Fibroblast of skin of abdomen (primary cell): ENCODE measurements at regions not wholly inside any gene's neighbourhood (a gene's known extent, or its start where the extent isn't known, plus 50 kb on each side); places are given as distances from the start of the nearest gene placed in this dataset.
A peak's percentile ranks its signal among the peaks of the same experiment; 100 is the strongest.

ENCODE experiments used
- DNase-seq: peaks from one replicate; pipeline ENCODE4 v3.0.0-alpha.2; 2013

DNA sequence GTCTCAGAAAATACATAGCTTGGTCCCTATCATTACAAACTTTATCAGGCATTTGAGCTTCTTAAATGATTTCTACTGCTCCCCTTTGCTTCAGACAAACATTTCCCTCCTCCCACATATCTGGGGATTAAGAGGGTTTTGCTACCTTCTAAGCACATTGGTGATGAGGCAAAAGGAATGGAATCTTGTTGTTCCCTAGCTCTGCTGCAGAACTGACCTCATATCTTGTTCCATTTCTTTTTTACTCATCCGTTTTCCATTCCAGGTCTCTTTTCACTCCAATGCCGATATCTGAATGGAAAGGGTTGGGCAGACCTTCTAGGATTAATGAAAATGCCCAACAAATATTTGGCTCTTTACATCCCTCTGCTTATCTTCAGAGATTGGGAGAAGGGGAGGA, 444.6 kb downstream of the ZNF608 start:
- DNase-seq: peak; percentile 68

DNA sequence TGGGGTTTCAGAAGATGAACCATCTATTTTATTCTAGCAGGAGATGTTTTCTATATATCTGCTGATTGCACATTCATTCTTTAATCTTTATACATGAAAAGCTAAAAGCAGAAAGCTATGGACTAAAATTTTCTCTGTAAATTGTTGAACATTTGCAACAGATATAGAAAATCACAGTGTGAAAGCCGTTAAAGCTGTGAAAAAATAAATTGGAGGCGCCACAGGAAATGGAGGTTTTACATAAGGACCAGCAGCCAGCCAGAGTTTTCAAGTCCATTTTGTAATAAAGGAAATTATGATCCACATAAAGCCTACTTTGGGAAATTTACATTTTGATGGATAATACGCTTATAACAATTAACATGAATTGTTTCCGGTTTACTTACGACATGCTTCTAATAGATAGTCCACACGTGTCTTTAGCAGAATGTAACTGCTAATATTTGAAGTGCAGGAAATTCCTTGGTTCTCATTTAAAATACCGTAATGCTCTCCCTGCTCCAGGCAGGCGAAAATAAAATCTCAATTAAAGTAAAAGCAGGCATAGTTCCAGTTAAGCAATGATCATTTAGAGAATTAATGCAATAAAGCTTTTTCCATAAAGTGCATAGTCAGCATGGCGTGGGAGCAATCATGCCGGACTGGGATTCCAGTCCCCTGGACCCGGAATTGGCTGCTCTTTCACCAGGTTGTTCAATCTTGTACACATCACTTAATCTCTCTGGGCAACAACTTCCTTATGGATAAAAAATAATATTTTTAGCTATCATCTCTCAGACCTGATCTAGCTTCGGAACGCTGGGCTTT, 445.4 kb downstream of the ZNF608 start:
- DNase-seq: no peak

DNA sequence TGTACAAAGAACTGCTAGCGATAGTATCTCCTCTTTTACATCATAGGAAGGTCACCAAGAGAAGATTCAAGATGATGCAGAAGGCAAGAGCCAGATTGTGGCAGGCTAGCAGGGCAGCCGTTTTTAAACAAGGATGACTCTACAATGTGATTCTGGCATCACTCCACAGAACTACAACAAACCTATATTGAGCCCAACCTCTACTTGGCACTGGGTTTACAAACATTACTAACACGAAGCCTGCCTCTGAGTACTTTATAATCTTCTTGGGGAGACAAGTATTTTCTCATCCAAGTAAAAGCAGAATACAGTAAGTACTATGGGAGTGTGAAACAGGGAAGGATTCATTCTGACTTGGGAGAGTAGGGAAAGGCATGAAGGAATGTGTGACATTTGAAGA, 448.6 kb downstream of the ZNF608 start:
- no peak for DNase-seq

DNA sequence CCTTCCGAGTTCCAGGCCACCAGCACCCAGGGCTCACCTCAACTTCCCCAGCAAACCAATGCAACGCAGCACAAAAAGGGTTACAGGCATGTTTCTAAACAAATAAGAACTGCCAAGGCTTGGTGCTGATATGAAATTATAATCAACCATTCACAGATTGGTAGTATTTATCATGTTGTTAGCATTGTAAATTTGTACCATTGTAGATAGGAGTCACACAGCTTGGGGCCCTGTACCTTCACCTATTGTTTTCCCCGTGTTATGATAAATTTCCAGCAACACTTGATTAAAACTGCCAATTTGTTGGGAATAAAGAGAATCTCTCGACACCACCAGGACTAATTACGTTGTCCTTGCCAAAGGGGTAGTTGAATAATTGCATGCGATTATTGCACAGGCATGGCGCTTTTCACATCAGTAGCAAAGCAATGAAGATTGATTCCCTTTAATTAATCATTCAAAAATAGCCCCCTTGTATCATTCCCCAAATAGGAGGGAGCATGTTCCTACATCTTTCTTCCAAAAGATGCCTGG, 454.1 kb downstream of the ZNF608 start:
- DNase-seq: no peak

DNA sequence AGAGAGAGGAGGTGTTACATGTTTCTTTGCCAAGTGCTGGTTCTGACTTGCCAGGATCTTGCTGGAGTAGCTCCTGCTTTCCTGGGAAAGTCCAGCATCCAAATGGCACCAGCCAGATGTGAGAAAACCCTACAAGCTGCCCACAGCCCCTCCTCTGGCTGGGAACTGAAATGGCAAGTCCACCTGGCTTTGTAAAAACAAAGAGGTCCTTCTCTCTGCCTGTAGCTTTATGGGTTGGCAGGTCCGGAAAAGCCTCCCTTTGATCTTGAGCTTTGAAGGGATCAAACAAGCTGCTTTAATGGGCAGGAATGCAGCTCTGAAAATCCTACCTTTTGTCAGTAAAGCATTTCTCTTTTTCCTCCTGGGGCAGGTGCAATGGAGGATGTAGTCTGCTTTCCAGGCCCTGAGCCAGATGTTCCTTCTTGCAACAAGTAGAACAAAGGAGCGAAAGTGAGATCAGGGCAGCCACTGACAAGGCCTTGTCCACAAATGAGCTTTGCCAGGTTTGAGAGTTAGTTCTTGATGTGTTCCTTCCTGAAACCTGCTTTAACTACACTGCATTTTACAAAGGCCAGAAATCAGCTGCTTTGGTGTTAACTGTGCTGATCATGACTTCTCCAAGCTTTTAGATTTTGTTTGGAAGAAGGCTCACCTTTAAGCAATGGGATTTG, 456.7 kb downstream of the ZNF608 start:
- no peak for DNase-seq

DNA sequence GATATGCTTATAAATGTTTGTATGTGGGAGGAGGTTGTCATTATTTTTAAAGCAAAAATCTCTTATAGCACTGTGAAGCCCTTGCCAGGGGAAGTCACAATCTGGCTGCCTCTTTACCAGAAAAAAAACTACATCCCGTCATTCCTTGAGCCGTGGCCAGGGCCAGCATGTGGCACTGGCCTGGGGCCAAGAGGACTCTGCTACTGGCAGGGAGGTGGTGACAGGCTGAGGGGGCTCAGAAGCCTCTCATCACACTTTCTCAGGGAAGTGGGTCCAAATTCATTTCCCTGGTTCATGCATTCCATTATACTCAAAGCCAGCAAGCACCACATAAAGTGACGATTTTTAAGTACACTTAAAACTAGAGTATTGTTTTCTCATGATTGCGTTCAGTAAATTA, 457.3 kb downstream of the ZNF608 start:
- DNase-seq: no peak

DNA sequence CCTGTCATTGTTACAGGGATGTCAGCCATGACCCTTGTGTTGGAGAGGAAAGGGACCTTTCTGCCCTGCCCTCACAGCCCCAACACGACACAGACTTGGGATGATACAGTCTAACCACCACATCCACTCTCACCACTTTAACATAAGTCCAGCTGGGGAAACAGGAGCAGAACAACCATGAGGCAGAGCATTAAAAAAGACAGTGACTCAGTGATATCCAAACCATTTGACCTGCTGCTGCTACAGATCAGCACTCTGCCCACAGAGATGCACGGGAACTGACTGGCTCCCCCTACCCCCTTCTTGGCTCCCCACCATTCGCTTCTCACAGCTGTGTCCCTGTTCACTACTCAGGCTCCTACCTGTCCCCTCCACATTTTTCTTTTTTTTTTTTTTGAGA, 458.6 kb downstream of the ZNF608 start:
- no peak for DNase-seq

DNA sequence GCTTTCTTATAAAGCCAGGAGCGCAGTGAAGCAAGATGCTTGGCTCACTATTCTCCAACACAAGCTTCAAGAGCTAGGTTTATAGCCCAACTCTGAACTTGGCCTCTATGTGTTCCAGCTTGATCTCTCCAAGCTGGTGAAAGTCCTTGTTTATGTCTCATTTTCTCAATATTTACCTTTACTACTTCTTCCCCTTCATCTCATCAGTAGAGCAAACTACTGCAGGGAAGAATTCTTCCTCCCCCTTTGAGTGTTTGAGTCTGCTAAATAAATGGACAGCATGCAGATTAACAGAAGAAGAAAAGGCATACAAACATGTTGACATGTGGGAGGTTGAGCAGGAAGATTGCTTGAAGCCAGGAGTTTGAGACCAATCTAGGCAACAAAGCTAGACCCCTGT, 460.7 kb downstream of the ZNF608 start:
- no peak for DNase-seq

DNA sequence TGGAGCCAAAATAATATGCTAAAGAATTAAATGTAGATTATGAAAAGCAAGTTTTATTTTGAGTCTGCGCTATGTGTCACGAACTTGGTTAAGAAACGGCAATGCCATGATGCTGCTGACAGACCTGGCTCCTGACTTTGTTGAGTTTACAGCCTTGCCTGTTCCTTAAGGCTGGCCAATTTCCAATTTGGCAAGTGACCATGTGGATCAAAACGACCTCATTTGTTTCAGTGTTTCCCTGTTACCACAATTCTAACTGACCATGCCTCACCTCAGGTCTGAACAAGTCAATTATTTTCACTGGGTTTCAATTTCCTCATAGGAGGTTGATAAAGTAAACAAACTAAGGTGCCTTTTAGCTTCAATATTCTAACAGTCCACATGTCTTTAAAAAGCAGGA, 461.4 kb downstream of the ZNF608 start:
- DNase-seq: no peak

DNA sequence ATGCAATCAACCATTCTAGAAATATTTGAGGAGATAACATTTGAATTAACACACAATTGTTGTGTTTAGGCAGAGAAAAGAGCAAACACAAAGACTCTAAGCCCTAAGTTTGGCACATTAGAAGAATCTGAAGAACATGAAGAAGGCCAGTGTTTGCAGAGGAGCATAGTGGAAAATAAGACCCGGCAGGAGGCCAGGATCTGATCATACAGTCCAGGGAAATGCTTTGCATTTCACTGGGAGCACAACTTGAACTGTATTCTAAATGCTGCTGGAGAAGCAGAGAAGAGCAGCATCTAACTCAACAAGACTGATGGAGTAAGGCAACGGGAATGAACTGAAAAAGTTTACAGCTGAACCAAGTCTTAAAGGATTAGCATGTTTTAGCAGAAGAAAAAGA, 463.4 kb downstream of the ZNF608 start:
- DNase-seq: no peak

DNA sequence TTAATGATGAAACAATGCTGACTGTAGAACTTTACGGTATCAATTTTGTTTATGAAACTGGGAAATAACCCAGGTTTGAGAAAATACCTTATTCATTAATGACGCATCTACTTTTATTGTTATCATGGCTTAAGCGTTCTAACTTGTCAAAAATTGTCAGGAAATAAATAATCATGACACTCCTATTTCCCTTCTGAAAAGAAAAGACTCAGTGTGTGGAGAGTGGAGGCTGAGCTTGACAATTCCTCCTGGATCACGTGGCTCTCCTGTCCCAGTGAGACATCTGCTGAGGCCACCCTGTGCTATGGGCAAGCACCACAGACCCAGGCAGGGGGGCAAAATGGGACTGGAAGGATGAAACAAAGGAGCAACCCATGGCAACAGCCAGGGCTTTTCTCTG, 466.4 kb downstream of the ZNF608 start:
- DNase-seq: no peak

DNA sequence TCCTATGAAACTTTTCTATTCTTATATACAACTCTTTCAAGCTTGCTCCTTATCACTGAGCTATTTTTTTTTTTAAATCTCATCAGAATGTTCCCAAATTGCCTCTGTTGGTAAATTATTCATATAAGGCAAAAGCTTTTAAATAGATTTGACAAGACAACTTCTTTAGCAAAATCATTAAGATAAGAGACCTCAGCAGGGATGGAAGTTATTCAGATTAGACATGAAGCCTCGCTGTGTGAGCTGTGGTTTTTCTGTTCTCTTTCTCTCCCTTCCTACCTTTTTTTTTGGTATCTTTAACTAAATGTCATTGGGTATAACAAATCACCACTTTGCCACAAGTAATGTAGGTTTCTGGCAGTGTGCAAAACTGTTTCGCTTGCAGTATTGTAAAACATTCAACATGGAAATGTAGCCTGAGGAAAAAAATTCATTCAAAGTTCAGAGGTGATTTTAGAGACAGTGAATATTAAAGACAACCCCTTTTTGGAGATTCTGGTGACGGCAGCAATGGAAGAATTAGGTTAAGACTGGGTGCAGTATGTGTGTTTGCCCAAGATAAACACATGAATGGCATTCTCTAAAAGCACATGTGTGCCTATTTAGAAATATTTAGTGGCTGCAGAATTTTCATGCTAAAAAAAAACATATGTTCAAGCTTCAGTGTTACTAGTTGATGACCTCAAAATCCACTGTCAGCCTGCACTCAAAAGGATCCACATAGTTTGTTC, 467.1 kb downstream of the ZNF608 start:
- DNase-seq: peak; percentile 6

DNA sequence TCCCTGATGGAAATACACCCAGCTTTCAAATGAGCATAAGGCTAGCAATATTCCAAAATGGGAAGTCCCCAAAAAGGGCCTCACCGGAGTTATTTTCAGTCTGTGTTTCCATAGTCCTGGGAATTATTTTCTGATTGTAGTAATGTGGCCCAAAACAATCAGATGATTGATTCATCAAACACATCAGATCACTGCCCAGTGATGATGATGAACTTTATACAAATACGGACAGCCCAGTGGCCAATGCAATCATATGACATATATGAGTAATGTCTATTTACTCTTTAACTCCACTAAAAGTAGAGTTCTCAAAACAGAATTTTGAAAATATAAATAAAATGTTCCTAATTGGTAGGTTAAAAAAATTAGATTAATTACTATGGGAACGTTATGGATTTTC, 467.8 kb downstream of the ZNF608 start:
- DNase-seq: no peak

DNA sequence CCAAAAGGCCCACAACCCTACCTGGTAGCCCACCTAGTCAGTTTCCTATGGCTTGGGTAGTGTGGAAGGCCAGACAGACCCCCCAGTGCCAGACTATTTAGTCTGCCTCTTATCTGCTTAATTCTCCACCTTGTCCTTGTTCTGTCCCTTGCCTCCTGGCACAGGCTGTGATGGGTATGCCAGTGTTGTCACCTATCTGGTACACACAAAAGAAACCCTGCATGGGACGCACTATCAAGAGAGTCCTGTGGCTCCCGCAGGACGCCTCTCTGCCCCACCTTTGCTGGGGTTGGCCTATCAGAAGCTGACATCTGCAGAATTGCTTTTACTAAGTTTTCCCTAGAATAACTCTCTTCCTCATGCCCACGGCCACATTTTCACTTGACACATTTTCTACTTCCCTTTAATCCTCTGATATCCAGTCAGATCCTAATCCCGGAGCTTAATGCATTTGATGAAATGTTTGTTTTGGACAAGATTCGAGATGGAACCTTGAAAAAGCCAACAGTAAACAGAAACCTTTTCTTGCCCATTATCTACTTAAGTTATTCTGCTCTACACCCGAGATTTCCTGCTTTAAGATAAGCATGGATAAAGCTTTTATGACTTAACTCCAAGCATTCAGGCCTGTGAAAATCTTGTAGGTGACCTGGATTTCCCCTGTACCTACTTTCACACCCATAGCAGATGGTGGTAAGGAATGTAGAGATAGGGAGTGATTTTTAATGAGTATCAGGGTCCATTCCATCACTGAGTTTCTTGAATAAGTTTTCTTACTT, 468.5 kb downstream of the ZNF608 start:
- no peak for DNase-seq

DNA sequence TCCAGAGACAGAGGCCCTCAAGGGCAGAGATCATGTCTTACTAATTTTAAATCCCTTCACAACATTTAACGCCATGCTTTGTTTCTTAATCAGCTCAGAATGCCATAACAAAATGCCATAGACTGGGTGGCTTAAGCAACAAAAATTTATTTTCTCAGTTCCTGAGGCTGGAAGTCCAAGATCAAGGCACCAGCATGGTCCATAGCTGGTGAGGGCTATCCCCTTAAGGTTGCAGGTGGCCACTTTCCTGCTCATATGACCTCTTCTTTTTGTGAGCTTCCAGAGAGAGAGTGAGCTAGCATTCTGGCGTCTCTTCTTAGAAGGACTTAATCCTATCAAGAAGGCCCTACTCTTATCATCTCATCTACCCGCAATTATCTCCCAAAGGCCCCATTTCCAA, 470.3 kb downstream of the ZNF608 start:
- no peak for DNase-seq

DNA sequence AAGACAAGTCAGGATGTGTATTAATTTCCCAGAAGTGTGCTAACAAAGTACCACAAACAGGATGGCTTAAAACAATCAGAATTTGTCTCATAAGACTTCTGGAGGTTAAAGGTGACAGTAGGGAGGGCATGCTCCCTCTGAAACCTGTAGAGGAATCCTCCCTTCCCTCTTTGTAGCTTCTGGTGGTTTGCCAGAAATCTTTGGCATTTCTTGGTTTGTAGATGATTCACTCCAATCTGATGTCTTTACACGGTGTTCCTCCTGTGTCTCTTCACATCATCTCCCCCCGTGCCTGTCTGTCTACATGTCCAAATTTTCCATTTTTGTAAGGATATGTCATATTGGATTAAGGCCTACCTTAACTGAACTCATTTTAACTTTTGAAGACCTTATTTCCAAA, 471.5 kb downstream of the ZNF608 start:
- DNase-seq: peak; percentile 68

DNA sequence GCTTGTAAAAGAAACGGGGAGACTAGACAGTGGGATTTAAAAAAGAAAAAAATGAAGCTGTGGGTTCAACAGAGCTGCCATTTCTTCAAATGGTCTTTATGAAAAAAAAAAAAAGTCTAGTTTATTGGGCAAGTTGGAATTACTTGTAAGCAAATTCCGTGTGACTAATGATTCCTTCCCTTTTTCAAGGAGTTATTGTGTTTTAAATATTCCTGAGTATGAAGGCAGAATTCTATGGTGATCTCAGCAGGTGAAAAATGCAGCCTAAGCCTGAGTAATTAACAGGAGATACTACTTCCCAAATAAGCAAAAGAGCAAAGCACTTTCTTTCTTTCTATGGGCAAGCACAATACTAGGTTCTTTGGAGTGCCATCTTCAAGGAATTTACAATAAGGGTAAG, 481.9 kb downstream of the ZNF608 start:
- DNase-seq: no peak

DNA sequence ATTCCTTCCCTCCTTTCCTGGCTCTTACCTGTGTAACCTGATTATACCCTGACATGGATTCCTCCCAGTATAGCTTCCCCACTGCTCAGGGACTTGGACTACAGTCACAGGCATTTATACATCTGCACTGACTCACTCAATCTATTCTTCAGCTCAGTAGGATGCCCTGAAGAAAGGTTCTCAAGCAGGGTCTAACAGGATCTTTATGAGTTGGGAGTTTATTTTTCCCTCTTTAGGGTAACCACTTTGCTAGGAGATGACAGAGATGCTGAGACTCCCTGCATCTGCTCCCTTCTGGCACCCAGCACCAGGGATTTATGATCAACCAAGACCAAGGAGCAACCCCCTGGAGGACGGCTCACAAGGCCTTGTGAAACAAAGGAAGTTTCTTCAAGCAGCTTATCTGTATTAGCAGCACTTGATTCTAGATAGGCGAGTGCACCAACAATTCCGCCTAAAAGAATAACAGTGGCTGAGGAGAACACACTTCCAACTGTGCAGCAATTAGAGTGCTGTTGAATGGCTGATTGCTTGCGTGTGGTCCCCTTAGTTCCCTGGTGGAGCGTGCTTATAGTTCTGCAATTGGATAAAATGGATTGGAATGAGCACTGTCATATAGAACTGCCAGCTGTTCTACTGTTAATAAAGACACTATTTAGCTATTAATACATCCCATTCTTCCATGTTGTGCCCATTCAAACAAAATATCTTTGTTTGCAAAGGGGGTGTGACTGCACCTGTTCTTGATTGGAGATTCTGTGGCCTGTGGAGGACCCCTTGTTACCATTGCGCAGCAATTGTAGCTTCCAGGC, 482.6 kb downstream of the ZNF608 start:
- no peak for DNase-seq

DNA sequence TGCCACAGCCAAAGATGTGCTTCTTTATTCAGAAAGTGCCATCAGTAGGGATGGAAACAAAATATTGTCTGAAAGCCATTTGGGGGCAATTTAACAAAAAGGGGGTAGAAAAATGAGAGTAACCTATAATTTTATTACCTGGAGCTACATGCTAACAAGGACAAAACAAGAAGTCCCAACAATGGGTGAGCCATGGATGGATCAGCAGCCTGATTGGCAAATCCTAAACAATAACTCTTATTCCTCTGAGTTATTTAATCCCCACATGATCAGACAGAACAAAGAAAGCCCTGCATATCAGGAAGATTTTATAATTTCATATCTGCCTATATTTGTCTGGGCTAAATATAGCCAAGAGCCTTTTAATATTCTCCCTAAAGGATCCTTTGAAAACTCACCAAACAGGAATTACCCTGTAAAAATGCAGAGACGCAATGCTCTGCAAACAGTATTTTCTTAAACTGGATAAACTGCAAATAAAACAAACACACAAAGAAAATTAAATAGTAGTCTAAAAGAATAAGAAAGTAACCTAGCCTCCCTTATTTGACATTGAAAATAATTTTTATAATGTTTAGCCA, 483.4 kb downstream of the ZNF608 start:
- no peak for DNase-seq

DNA sequence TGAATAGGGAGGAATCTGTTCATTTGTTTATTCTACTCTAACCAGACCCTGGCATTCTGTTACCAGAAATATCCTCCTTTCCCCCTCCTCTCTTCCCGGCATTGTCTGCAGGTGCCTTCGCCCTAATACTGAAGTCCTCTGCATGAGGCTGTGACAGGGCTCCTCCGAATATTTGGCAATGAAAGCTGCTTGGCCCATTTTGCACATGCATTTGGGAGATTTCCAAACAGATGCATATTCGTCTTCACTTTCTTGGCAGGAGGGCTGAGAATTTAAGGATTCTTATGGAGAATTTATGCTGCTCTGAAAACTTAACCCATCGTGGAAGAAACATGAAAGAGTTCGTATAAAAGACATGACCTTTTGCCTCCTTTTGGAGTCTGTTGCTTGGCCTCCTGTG, 484.0 kb downstream of the ZNF608 start:
- peak; percentile 23 for DNase-seq

DNA sequence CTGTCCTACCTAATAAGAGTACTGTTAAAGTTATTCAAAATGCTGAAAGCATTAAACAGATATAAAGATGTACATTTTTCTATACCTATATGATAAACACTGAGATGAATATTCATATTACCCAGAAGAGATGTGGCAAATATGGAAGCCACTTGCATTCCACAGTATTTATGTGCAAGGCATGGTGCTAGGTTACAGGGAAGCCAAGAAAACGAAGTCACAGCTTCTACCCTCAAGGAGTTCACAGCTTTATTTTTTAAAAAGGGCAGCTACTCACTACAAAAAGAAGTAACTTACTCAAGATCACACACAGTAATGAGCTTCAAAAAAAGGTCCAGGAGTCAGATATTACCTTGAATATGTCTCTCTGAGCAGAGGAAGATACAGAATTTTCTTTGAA, 484.6 kb downstream of the ZNF608 start:
- DNase-seq: no peak
